ENCODE measurements at regions not wholly inside any gene's neighbourhood (a gene's known extent, or its start where the extent isn't known, plus 50 kb on each side); places are given as distances from the start of the nearest gene placed in this dataset.

- DNase-seq (no peak), ATAC-seq (no peak)
- intact Hi-C loops (cut with DNase I, micrococcal nuclease) = no loop called here
- Mint-ChIP-seq H3K9me3 (ENCODE audit: low read depth) (no peaks in the 10 kb centered on the region), H3K36me3 (ENCODE audit: low read depth) (no peaks in the 10 kb centered on the region), H3K27ac (no peak overlapping the region), H3K27me3 (peaks cover 15% of the 10 kb centered on the region), H3K4me3 (no peak overlapping the region), H3K4me1 (no peaks in the 10 kb centered on the region)
- ChIA-PET CTCF (no interaction called here), POLR2A (no interaction called here)
Measured at GRCh38 chr2:116953-117352, 70.6 kb upstream of the FAM110C start.

- Mint-ChIP-seq H3K27me3 (peaks cover 11% of the 10 kb centered on the region), H3K4me3 (no peak overlapping the region), H3K4me1 (no peaks in the 10 kb centered on the region), H3K36me3 (ENCODE audit: low read depth) (no peaks in the 10 kb centered on the region), H3K9me3 (ENCODE audit: low read depth) (no peaks in the 10 kb centered on the region), H3K27ac (no peak overlapping the region)
- ChIA-PET CTCF (interaction anchor here (1.0 kb wide), 1 partner anchor 9 kb away, joined by 3 read pairs; no protein-coding TSS in a partner anchor), POLR2A (no interaction called here)
- ATAC-seq (no peak), DNase-seq (no peak)
- intact Hi-C loops (cut with DNase I, micrococcal nuclease) = no loop called here
Measured at GRCh38 chr2:115303-115702, 69.0 kb upstream of the FAM110C start.

- no peaks in the 10 kb centered on the region for H3K9me3 Mint-ChIP-seq (ENCODE audit: low read depth)
- no peaks in the 10 kb centered on the region for H3K4me1 Mint-ChIP-seq
- H3K27me3 Mint-ChIP-seq = peaks cover 11% of the 10 kb centered on the region
- no peaks in the 10 kb centered on the region for H3K36me3 Mint-ChIP-seq (ENCODE audit: low read depth)
- intact Hi-C loops (cut with DNase I, micrococcal nuclease) = no loop called here
- H3K4me3 Mint-ChIP-seq = no peak overlapping the region
- ChIA-PET POLR2A (no interaction called here), CTCF (interaction anchor here (0.9 kb wide), 1 partner anchor 28 kb away, joined by 3 read pairs; no protein-coding TSS in a partner anchor)
- ATAC-seq (no peak), DNase-seq (no peak)
- H3K27ac Mint-ChIP-seq = no peak overlapping the region
Measured at GRCh38 chr2:114616-115015, 68.3 kb upstream of the FAM110C start.

- ChIA-PET POLR2A (no interaction called here), CTCF (interaction anchor here (0.6 kb wide), 1 partner anchor 79 kb away, joined by 3 read pairs; no protein-coding TSS in a partner anchor)
- no peak overlapping the region for H3K27ac Mint-ChIP-seq
- ATAC-seq (no peak), DNase-seq (no peak)
- peaks cover 5% of the 10 kb centered on the region for H3K36me3 Mint-ChIP-seq (ENCODE audit: low read depth)
- H3K9me3 Mint-ChIP-seq (ENCODE audit: low read depth) = peaks cover 10% of the 10 kb centered on the region
- H3K4me1 Mint-ChIP-seq = no peaks in the 10 kb centered on the region
- H3K4me3 Mint-ChIP-seq = no peak overlapping the region
- intact Hi-C loops (cut with DNase I, micrococcal nuclease) = no loop called here
- peaks cover 3% of the 10 kb centered on the region for H3K27me3 Mint-ChIP-seq
Measured at GRCh38 chr2:109998-110397, 63.7 kb upstream of the FAM110C start.

GRCh38 chr2:108920-109809, 62.9 kb upstream of the FAM110C start:
- H3K4me1 Mint-ChIP-seq = no peaks in the 10 kb centered on the region
- H3K4me3 Mint-ChIP-seq = no peak overlapping the region
- intact Hi-C loops (cut with DNase I, micrococcal nuclease) = no loop called here
- peaks cover 3% of the 10 kb centered on the region for H3K27me3 Mint-ChIP-seq
- H3K36me3 Mint-ChIP-seq (ENCODE audit: low read depth) = peaks cover 5% of the 10 kb centered on the region
- ChIA-PET CTCF (interaction anchor here (0.6 kb wide), 1 partner anchor 80 kb away, joined by 3 read pairs; no protein-coding TSS in a partner anchor), POLR2A (no interaction called here)
- peaks cover 14% of the 10 kb centered on the region for H3K9me3 Mint-ChIP-seq (ENCODE audit: low read depth)
- DNase-seq (no peak), ATAC-seq (no peak)
- H3K27ac Mint-ChIP-seq = no peak overlapping the region

- CTCF ChIA-PET = no interaction called here
- Mint-ChIP-seq H3K36me3 (ENCODE audit: low read depth) (no peaks in the 10 kb centered on the region), H3K4me1 (no peaks in the 10 kb centered on the region), H3K27me3 (no peaks in the 10 kb centered on the region), H3K27ac (no peak overlapping the region), H3K9me3 (ENCODE audit: low read depth) (peaks cover 15% of the 10 kb centered on the region), H3K4me3 (no peak overlapping the region)
- intact Hi-C loops (cut with DNase I, micrococcal nuclease) = no loop called here
- ATAC-seq = no peak
- DNase-seq = no peak
- POLR2A ChIA-PET = no interaction called here
Measured at GRCh38 chr2:101016-101415, 54.7 kb upstream of the FAM110C start.

Data from activated CD4-positive, alpha-beta T cell treated with anti-CD3 and anti-CD28 coated beads for 36 hours (primary cell).